ENCODE measurements at regions not wholly inside any gene's neighbourhood (a gene's known extent, or its start where the extent isn't known, plus 50 kb on each side); places are given as distances from the start of the nearest gene placed in this dataset.
A peak's percentile ranks its signal among the peaks of the same experiment; 100 is the strongest.

DNA sequence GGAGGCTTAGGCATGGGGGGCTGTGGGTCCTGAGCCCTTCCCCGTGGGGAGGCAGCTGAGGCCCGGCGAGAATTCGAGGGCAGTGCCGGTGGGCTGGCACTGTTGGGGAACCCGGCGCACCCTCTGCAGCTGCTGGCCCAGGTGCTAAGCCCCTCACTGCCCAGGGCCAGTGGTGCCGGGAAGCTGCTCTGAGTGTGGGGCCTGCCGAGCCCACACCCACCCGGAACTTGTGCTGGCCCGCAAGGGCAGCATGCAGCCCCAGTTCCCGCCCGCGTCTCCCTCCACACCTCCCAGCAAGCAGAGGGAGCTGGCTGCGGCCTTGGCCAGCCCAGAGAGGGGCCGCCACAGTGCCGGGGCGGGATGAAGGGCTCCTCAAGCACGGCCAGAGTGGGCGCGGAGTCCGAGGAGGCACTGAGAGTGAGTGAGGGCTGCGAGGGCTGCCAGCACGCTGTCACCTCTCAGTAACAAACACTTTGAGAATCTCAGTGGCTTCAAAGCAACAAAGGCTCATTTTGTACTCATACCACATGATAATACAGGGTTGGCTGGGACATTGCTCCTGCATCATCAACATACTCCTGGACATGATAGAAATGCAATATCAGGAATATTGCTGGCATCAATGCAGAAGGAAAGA, 265.7 kb upstream of the ANKRD55 start:
- H3K4me3 ChIP-seq (ENCODE audit: low read length): no peak overlapping the region
- TF ChIP-seq, protein P1, sequence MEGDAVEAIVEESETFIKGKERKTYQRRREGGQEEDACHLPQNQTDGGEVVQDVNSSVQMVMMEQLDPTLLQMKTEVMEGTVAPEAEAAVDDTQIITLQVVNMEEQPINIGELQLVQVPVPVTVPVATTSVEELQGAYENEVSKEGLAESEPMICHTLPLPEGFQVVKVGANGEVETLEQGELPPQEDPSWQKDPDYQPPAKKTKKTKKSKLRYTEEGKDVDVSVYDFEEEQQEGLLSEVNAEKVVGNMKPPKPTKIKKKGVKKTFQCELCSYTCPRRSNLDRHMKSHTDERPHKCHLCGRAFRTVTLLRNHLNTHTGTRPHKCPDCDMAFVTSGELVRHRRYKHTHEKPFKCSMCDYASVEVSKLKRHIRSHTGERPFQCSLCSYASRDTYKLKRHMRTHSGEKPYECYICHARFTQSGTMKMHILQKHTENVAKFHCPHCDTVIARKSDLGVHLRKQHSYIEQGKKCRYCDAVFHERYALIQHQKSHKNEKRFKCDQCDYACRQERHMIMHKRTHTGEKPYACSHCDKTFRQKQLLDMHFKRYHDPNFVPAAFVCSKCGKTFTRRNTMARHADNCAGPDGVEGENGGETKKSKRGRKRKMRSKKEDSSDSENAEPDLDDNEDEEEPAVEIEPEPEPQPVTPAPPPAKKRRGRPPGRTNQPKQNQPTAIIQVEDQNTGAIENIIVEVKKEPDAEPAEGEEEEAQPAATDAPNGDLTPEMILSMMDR (IDR thresholded peaks at IDR 0.05; ENCODE audit: insufficient read depth, low read depth, low read length, missing control alignments): no peak
- DNase-seq (ENCODE audit: low read depth): no peak

- DNase-seq (ENCODE audit: low read depth): no peak
- no peak overlapping the region for H3K4me3 ChIP-seq (ENCODE audit: low read length)
- TF ChIP-seq, protein P1 (IDR thresholded peaks at IDR 0.05; ENCODE audit: insufficient read depth, low read depth, low read length, missing control alignments): no peak
Observed at GRCh38 chr5:56496581-56497063, 263.5 kb upstream of the ANKRD55 start.

GRCh38 chr5:56494300-56494731, 261.2 kb upstream of the ANKRD55 start:
- TF ChIP-seq, protein P1 (IDR thresholded peaks at IDR 0.05; ENCODE audit: insufficient read depth, low read depth, low read length, missing control alignments): no peak
- no peak overlapping the region for H3K4me3 ChIP-seq (ENCODE audit: low read length)
- no peak for DNase-seq (ENCODE audit: low read depth)

DNA sequence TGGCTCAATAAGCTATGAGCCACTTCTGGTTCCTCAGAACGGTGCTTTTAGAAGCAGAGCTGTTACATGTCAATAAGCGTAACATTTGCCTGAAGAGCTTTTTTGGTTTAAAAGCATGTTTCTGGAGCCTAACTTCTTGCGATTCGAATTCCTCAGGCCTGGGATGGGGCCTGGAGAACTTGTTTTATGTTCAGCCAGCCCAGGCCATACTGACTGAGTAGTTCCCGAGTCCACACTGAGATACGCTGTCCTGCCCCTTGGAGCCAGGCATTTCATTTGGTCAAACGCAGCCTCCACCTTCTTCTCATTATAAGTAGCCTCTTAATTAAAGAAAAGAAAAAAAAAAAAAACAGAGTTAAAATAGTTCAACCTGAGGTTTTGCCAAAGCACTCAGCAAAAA, 260.6 kb upstream of the ANKRD55 start:
- TF ChIP-seq, protein P1 (IDR thresholded peaks at IDR 0.05; ENCODE audit: insufficient read depth, low read depth, low read length, missing control alignments): no peak
- DNase-seq (ENCODE audit: low read depth): no peak

GRCh38 chr5:56493308-56493707, 260.2 kb upstream of the ANKRD55 start:
- no peak overlapping the region for H3K4me3 ChIP-seq (ENCODE audit: low read length)
- no peak for DNase-seq (ENCODE audit: low read depth)
- TF ChIP-seq, protein P1 (IDR thresholded peaks at IDR 0.05; ENCODE audit: insufficient read depth, low read depth, low read length, missing control alignments): no peak

More for the DNA sequence above, 260.6 kb upstream of the ANKRD55 start:
- H3K4me3 ChIP-seq (ENCODE audit: low read length): no peak overlapping the region

GRCh38 chr5:56492812-56493211, 259.7 kb upstream of the ANKRD55 start:
- no peak for DNase-seq (ENCODE audit: low read depth)
- TF ChIP-seq, protein P1 (IDR thresholded peaks at IDR 0.05; ENCODE audit: insufficient read depth, low read depth, low read length, missing control alignments): no peak
- H3K4me3 ChIP-seq (ENCODE audit: low read length): no peak overlapping the region

GRCh38 chr5:56490971-56491468, 257.9 kb upstream of the ANKRD55 start:
- DNase-seq (ENCODE audit: low read depth): peak; percentile 97
- TF ChIP-seq, protein P1 (IDR thresholded peaks at IDR 0.05; ENCODE audit: insufficient read depth, low read depth, low read length, missing control alignments): no peak
- no peak overlapping the region for H3K4me3 ChIP-seq (ENCODE audit: low read length)

Measured in epithelial cell of esophagus (primary cell).